ENCODE measurements at regions not wholly inside any gene's neighbourhood (a gene's known extent, or its start where the extent isn't known, plus 50 kb on each side); places are given as distances from the start of the nearest gene placed in this dataset.
"Not testable (repeated sequence)": the region's sequence is repeated elsewhere in the genome, so short reads cannot be mapped to it uniquely, and the experiment has no call there.

- ATAC-seq = not testable (repeated sequence)
These were observed 126.4 kb downstream of the RBM46 start for GRCh38 chr4:154907345-154908045.

GRCh38 chr4:154908168-154908567 is 127.1 kb downstream of the RBM46 start:
- TF ChIP-seq GLIS3 (CRISPR knock-in tag; IDR thresholded peaks at IDR 0.05) = no peak
- no peak for TF ChIP-seq PPARA (CRISPR knock-in tag; IDR thresholded peaks at IDR 0.05; ENCODE audit: borderline replicate concordance)
- TF ChIP-seq ZNF565 (CRISPR knock-in tag; conservative IDR thresholded peaks at IDR 0.05; ENCODE audit: low read depth) = no peak
- TF ChIP-seq SNAI2 (CRISPR knock-in tag; IDR thresholded peaks at IDR 0.05) = no peak
- TF ChIP-seq TCF4 (CRISPR knock-in tag; IDR thresholded peaks at IDR 0.05; ENCODE audit: borderline replicate concordance) = no peak
- TF ChIP-seq ZFP30 (CRISPR knock-in tag; IDR thresholded peaks at IDR 0.05) = no peak
- no peak for TF ChIP-seq PATZ1 (CRISPR knock-in tag; IDR thresholded peaks at IDR 0.05; ENCODE audit: borderline replicate concordance)
- TF ChIP-seq OSR1 (CRISPR knock-in tag; IDR thresholded peaks at IDR 0.05) = no peak
- no peak for TF ChIP-seq TSHZ2 (CRISPR knock-in tag; IDR thresholded peaks at IDR 0.05)
- TF ChIP-seq CREB5 (CRISPR knock-in tag; IDR thresholded peaks at IDR 0.05; ENCODE audit: low read depth) = no peak
- no peak for TF ChIP-seq BACH2 (CRISPR knock-in tag; IDR thresholded peaks at IDR 0.05; ENCODE audit: borderline replicate concordance)
- no peak for TF ChIP-seq TOX (CRISPR knock-in tag; IDR thresholded peaks at IDR 0.05; ENCODE audit: borderline replicate concordance)
- no peak for TF ChIP-seq CSDC2 (CRISPR knock-in tag; IDR thresholded peaks at IDR 0.05)
- no peak for TF ChIP-seq ZC3H10 (CRISPR knock-in tag; IDR thresholded peaks at IDR 0.05)
- no peak for TF ChIP-seq ZNF70 (CRISPR knock-in tag; IDR thresholded peaks at IDR 0.05)
- no peak for TF ChIP-seq CSRNP3 (CRISPR knock-in tag; IDR thresholded peaks at IDR 0.05)
- no peak for TF ChIP-seq POU6F1 (CRISPR knock-in tag; IDR thresholded peaks at IDR 0.05; ENCODE audit: borderline replicate concordance, low read depth)
- TF ChIP-seq ZNF8 (CRISPR knock-in tag; IDR thresholded peaks at IDR 0.05) = no peak
- no peak for TF ChIP-seq RARB (CRISPR knock-in tag; IDR thresholded peaks at IDR 0.05)
- TF ChIP-seq ISL1 (CRISPR knock-in tag; IDR thresholded peaks at IDR 0.05) = no peak
- no peak for ATAC-seq

- TF ChIP-seq ZFP30 (CRISPR knock-in tag; IDR thresholded peaks at IDR 0.05) (no peak), CREB5 (CRISPR knock-in tag; IDR thresholded peaks at IDR 0.05; ENCODE audit: low read depth) (no peak), TOX (CRISPR knock-in tag; IDR thresholded peaks at IDR 0.05; ENCODE audit: borderline replicate concordance) (no peak), ZNF70 (CRISPR knock-in tag; IDR thresholded peaks at IDR 0.05) (no peak), ZFP3 (CRISPR knock-in tag; IDR thresholded peaks at IDR 0.05) (no peak), POU6F1 (CRISPR knock-in tag; IDR thresholded peaks at IDR 0.05; ENCODE audit: borderline replicate concordance, low read depth) (no peak), ZC3H10 (CRISPR knock-in tag; IDR thresholded peaks at IDR 0.05) (no peak), TCF4 (CRISPR knock-in tag; IDR thresholded peaks at IDR 0.05; ENCODE audit: borderline replicate concordance) (no peak), ESRRG (CRISPR knock-in tag; IDR thresholded peaks at IDR 0.05) (no peak), ZNF8 (CRISPR knock-in tag; IDR thresholded peaks at IDR 0.05) (no peak), ISL1 (CRISPR knock-in tag; IDR thresholded peaks at IDR 0.05) (no peak)
- ATAC-seq = no peak
These were observed 130.0 kb downstream of the RBM46 start for GRCh38 chr4:154911097-154911496.

Measured in SK-N-SH treated with all-trans-retinoic acid at 6 μM for 48 hours (cell line).